PFSK-1 (cell line): ENCODE measurements at regions not wholly inside any gene's neighbourhood (a gene's known extent, or its start where the extent isn't known, plus 50 kb on each side); places are given as distances from the start of the nearest gene placed in this dataset.

ENCODE experiments used
- FOXP2 ChIP-seq: optimal IDR thresholded peaks from 2 replicates; pipeline ENCODE3; 2011; ENCODE audit warnings: borderline replicate concordance, control low read depth, inconsistent platforms; ENCODE audit not compliant: insufficient read depth; ENCODE audit errors: extremely low read length, extremely low read depth
- POLR2AphosphoS5 ChIP-seq: IDR thresholded peaks from 2 replicates; pipeline ENCODE4 v1.6.1; 2012; ENCODE audit warnings: low read depth, mild to moderate bottlenecking, control low read depth, low read length, moderate library complexity
- REST ChIP-seq, 2 experiments: IDR thresholded peaks; 2 replicates each; pipeline versions ENCODE4 v1.6.1 to v1.8.0; 2011 to 2012; ENCODE audit warnings: low read depth in 2 of 2, low read length in 2 of 2, control low read depth in 1 of 2, inconsistent platforms in 1 of 2, mild to moderate bottlenecking in 1 of 2, moderate library complexity in 1 of 2; ENCODE audit not compliant: insufficient read depth in 1 of 2
- SIN3A ChIP-seq: IDR thresholded peaks from 2 replicates; pipeline ENCODE4 v1.6.1; 2012; ENCODE audit warnings: mild to moderate bottlenecking, low read length, moderate library complexity, borderline replicate concordance; ENCODE audit not compliant: insufficient read depth
- TAF1 ChIP-seq: IDR thresholded peaks from 2 replicates; pipeline ENCODE4 v1.6.1; 2012; ENCODE audit warnings: low read length, control low read depth, borderline replicate concordance; ENCODE audit not compliant: insufficient read depth

- no peak for TF ChIP-seq POLR2AphosphoS5
- no peak for TF ChIP-seq SIN3A
- TF ChIP-seq TAF1 = no peak
- TF ChIP-seq REST (IDR thresholded peaks at IDR 0.05; ENCODE audit: insufficient read depth in 1 of 2, low read depth in 2 of 2, low read length in 2 of 2) = no peak
- TF ChIP-seq FOXP2 = no peak
Measured at GRCh38 chr15:58252586-58253323, 114.6 kb downstream of the AQP9 start.
